ENCODE measurements at regions not wholly inside any gene's neighbourhood (a gene's known extent, or its start where the extent isn't known, plus 50 kb on each side); places are given as distances from the start of the nearest gene placed in this dataset.

DNA sequence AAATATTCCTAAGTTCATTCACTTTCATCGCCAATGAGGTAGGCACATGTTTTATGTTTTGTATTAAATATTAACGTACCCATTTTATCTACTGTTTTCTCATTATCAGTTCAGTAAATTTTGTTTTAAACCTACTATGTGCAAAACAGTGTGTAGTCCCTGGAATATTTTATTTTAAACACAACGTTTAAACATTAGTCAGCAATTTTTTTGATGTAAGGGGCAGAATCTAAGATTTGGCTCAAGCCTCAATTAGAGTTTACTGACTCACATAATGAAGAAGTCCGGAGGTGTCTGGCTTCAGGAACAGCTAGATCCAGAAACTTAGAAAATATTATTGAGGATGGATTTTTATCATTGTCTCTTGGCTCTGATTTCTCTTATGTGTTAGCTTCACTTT lies 267.5 kb downstream of the C12orf75 start:
- TF ChIP-seq POLR2AphosphoS5 (IDR thresholded peaks at IDR 0.05) = no peak
- TF ChIP-seq POLR2A (IDR thresholded peaks at IDR 0.05; ENCODE audit: low read depth) = no peak

Measured in esophagus muscularis mucosa (tissue), 2 donors.